MM.1S (cell line): ENCODE measurements at regions not wholly inside any gene's neighbourhood (a gene's known extent, or its start where the extent isn't known, plus 50 kb on each side); places are given as distances from the start of the nearest gene placed in this dataset.

ENCODE experiments used
- DNase-seq: peaks from one replicate; pipeline ENCODE4 v3.0.0-alpha.2; 2015
- H2AFZ ChIP-seq: fragments of 300-600 bp; sonication (generic); 2 replicates; pipeline ENCODE4 v1.6.0; 2016; ENCODE audit warnings: antibody characterized with exemption, low read length
- H3F3A ChIP-seq: fragments of 300-600 bp; sonication (generic); 2 replicates; pipeline ENCODE4 v1.6.1; 2016; ENCODE audit warnings: mild to moderate bottlenecking, antibody characterized with exemption, low read length, moderate library complexity, mixed read lengths; ENCODE audit not compliant: insufficient read depth
- H3K27ac ChIP-seq: fragments of 300-600 bp; sonication (generic); 2 replicates; pipeline ENCODE4 v1.5.1; 2016; ENCODE audit warnings: mild to moderate bottlenecking, low read length
- H3K27me3 ChIP-seq: fragments of 300-600 bp; sonication (generic); replicated peaks from 2 replicates; pipeline ENCODE4 v1.6.0; 2016; ENCODE audit warnings: low read length; ENCODE audit not compliant: insufficient read depth
- H3K36me3 ChIP-seq: fragments of 300-600 bp; sonication (generic); replicated peaks from 2 replicates; pipeline ENCODE4 v1.6.1; 2016; ENCODE audit warnings: mild to moderate bottlenecking, low read length, mixed read lengths; ENCODE audit not compliant: insufficient read depth
- H3K4me1 ChIP-seq: fragments of 300-600 bp; sonication (generic); 2 replicates; pipeline ENCODE4 v1.6.1; 2016; ENCODE audit warnings: low read length, mixed read lengths
- H3K4me2 ChIP-seq: fragments of 300-600 bp; sonication (generic); 2 replicates; pipeline ENCODE4 v1.6.0; 2016; ENCODE audit warnings: low read depth, low read length
- H3K4me3 ChIP-seq: fragments of 300-600 bp; sonication (generic); 2 replicates; pipeline ENCODE4 v1.5.1; 2016; ENCODE audit warnings: low read length, mixed read lengths
- H3K79me2 ChIP-seq: fragments of 300-600 bp; sonication (generic); 2 replicates; pipeline ENCODE4 v1.6.1; 2016; ENCODE audit warnings: mixed run types, low read length, mixed read lengths
- H3K9ac ChIP-seq: fragments of 300-600 bp; sonication (generic); 2 replicates; pipeline ENCODE4 v1.6.1; 2016; ENCODE audit warnings: low read length, mixed read lengths
- H3K9me2 ChIP-seq: fragments of 300-600 bp; sonication (generic); replicated peaks from 2 replicates; pipeline ENCODE4 v1.6.1; 2016; ENCODE audit warnings: mild to moderate bottlenecking, low read length, mixed read lengths; ENCODE audit not compliant: insufficient read depth
- H3K9me3 ChIP-seq: fragments of 300-600 bp; sonication (generic); replicated peaks from 2 replicates; pipeline ENCODE4 v1.6.1; 2016; ENCODE audit warnings: mild to moderate bottlenecking, low read length, mixed read lengths; ENCODE audit not compliant: insufficient read depth
- H4K20me1 ChIP-seq: fragments of 300-600 bp; sonication (generic); 2 replicates; pipeline ENCODE4 v1.6.1; 2016; ENCODE audit warnings: mild to moderate bottlenecking, low read length, moderate library complexity, mixed read lengths; ENCODE audit not compliant: insufficient read depth
- EZH2 ChIP-seq: fragments of 300-600 bp; sonication (generic); optimal IDR thresholded peaks from 2 replicates; pipeline ENCODE3; 2017; ENCODE audit warnings: low read depth, mild to moderate bottlenecking, antibody characterized with exemption, low read length, mixed read lengths
- EZH2phosphoT487 ChIP-seq: fragments of 300-600 bp; sonication (generic); IDR thresholded peaks from 2 replicates; pipeline ENCODE4 v1.6.1; 2018; ENCODE audit warnings: antibody characterized with exemption, low read length
- TF ChIP-seq, protein P1 (sequence below): fragments of 300-600 bp; sonication (generic); IDR thresholded peaks from 2 replicates; pipeline ENCODE4 v1.5.1; 2016; ENCODE audit warnings: antibody characterized with exemption, low read length, mixed read lengths

DNA sequence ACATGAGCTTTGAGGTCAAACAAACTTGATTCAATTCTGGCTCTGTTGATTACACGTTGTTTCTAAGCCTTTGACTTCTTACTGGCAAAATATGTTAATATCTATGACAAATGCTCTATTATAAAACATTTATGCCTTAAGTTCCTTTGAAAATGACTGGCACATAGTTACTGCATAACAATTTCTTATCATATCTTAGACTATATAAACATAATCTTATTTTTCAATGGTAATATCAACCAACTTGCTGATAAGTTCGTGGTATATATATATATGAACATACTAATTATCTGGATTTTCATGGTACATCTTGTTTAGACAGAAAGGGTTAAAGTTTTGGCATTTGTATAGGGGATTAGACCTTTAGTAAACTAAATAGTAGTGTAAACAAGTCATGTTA is 645.6 kb upstream of the ZNF804A start:
- H2AFZ ChIP-seq: no peak overlapping the region

DNA sequence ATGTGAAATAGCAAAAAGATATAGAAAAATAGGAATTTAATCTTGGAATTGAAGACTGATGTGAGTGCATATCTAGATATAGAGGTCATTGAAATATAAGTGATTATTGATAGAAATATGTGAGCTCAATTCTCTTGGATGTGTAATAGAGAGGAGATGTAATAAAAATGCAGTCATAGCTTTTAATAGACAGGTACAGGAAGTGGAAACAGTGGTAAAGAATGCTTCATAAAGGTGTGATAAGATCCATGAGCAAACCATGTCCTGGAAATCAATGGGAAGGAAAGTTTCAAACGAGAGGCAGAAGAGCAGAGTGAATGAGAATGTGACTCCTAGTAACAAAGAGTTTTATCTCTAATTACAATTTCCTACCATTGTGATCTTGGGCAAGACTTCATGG is 634.7 kb upstream of the ZNF804A start:
- no peak overlapping the region for H3K9ac ChIP-seq
- TF ChIP-seq EZH2phosphoT487: no peak
- TF ChIP-seq, protein P1, sequence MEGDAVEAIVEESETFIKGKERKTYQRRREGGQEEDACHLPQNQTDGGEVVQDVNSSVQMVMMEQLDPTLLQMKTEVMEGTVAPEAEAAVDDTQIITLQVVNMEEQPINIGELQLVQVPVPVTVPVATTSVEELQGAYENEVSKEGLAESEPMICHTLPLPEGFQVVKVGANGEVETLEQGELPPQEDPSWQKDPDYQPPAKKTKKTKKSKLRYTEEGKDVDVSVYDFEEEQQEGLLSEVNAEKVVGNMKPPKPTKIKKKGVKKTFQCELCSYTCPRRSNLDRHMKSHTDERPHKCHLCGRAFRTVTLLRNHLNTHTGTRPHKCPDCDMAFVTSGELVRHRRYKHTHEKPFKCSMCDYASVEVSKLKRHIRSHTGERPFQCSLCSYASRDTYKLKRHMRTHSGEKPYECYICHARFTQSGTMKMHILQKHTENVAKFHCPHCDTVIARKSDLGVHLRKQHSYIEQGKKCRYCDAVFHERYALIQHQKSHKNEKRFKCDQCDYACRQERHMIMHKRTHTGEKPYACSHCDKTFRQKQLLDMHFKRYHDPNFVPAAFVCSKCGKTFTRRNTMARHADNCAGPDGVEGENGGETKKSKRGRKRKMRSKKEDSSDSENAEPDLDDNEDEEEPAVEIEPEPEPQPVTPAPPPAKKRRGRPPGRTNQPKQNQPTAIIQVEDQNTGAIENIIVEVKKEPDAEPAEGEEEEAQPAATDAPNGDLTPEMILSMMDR: no peak
- TF ChIP-seq EZH2: no peak
- H3K4me2 ChIP-seq: no peak overlapping the region
- H3K36me3 ChIP-seq: no peaks in the 10 kb centered on the region
- H3K9me3 ChIP-seq: no peaks in the 10 kb centered on the region
- no peaks in the 10 kb centered on the region for H4K20me1 ChIP-seq
- no peaks in the 10 kb centered on the region for H3K4me1 ChIP-seq
- H3K27ac ChIP-seq: no peak overlapping the region
- no peak for DNase-seq
- no peaks in the 10 kb centered on the region for H3F3A ChIP-seq
- no peaks in the 10 kb centered on the region for H3K79me2 ChIP-seq
- no peak overlapping the region for H3K4me3 ChIP-seq
- H2AFZ ChIP-seq: no peak overlapping the region
- no peaks in the 10 kb centered on the region for H3K9me2 ChIP-seq
- no peaks in the 10 kb centered on the region for H3K27me3 ChIP-seq

More for the DNA sequence above, 645.6 kb upstream of the ZNF804A start:
- no peaks in the 10 kb centered on the region for H3K9me2 ChIP-seq
- no peak overlapping the region for H3K4me2 ChIP-seq
- no peaks in the 10 kb centered on the region for H3K27me3 ChIP-seq
- H3K9me3 ChIP-seq: no peaks in the 10 kb centered on the region
- no peaks in the 10 kb centered on the region for H4K20me1 ChIP-seq
- H3K79me2 ChIP-seq: no peaks in the 10 kb centered on the region
- H3K4me1 ChIP-seq: no peaks in the 10 kb centered on the region
- H3K36me3 ChIP-seq: no peaks in the 10 kb centered on the region
- DNase-seq: no peak
- no peak overlapping the region for H3K4me3 ChIP-seq
- no peak overlapping the region for H3K27ac ChIP-seq
- no peak overlapping the region for H3K9ac ChIP-seq
- TF ChIP-seq EZH2: no peak
- TF ChIP-seq, protein P1: no peak
- no peak for TF ChIP-seq EZH2phosphoT487
- H3F3A ChIP-seq: no peaks in the 10 kb centered on the region

DNA sequence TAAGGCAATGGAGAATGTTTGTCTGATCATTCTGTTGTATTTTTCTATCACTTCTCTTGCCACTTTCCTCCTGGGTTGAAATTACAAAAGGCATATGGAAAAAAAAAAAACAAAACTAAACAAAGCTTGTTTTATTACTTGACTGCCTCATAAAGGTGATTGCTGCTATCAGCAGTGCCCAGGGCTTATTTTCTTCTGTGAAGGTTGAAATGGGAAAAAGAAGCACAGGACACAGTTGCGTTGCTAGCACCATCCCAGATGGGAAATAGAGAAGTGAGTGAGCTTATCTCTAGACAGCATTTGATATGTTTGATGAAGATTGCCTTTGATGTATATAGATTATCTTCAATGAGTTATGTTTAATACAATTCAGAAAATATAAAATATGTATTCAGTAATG is 633.8 kb upstream of the ZNF804A start:
- H3K9me3 ChIP-seq: no peaks in the 10 kb centered on the region
- H3K9ac ChIP-seq: no peak overlapping the region
- H2AFZ ChIP-seq: no peak overlapping the region
- no peaks in the 10 kb centered on the region for H3K27me3 ChIP-seq
- no peaks in the 10 kb centered on the region for H3K9me2 ChIP-seq
- H4K20me1 ChIP-seq: no peaks in the 10 kb centered on the region
- H3K27ac ChIP-seq: no peak overlapping the region
- no peak overlapping the region for H3K4me3 ChIP-seq
- no peaks in the 10 kb centered on the region for H3K36me3 ChIP-seq
- DNase-seq: no peak
- H3K4me1 ChIP-seq: no peaks in the 10 kb centered on the region
- no peaks in the 10 kb centered on the region for H3K79me2 ChIP-seq
- no peak overlapping the region for H3K4me2 ChIP-seq
- H3F3A ChIP-seq: no peaks in the 10 kb centered on the region
- TF ChIP-seq EZH2phosphoT487 (no peak), EZH2 (no peak)
- TF ChIP-seq, protein P1: no peak
